GM18870 (cell line): ENCODE measurements at regions not wholly inside any gene's neighbourhood (a gene's known extent, or its start where the extent isn't known, plus 50 kb on each side); places are given as distances from the start of the nearest gene placed in this dataset.
"Not testable (repeated sequence)": the region's sequence is repeated elsewhere in the genome, so short reads cannot be mapped to it uniquely, and the experiment has no call there.

Experiments used
- ATAC-seq: cut with Tn5 transposase; IDR thresholded peaks from one replicate; pipeline ENCODE4 v1.9.1; 2021; ENCODE audit warnings: moderate library complexity; ENCODE audit not compliant: unreplicated experiment

DNA sequence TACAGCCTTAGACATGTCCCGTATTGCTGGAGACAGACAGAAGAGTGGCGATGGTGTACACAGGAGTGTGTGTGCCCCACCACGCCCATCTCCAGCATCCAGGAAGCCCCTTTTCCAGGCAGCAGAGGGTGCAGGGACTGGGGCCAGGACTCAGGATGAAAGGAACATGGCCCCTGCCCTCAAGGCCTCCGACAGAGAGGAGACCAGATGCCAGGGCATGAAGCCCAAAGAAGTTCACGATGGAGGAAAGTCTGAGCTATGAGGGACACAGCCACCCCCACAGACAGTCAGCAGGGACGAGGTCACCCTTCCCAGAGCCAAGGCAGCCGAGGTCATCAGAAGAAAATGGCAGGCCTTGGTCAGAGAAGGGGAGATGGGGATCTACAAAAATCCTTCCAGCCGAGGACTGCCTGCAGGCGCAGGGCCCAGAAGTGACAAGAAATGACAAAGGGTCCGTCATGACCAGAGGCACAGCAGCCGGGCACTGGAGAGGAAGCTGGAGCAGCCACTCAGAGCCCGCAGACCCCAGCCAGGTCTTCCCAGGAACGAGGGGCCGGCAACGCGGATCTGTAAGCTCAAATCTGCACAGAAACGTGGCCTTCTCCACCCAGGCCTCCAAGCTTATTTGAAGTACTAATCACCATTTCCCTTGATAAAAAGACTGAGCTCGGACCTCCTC lies 78.7 kb upstream of the PPP2R2D start:
- no peak for ATAC-seq

DNA sequence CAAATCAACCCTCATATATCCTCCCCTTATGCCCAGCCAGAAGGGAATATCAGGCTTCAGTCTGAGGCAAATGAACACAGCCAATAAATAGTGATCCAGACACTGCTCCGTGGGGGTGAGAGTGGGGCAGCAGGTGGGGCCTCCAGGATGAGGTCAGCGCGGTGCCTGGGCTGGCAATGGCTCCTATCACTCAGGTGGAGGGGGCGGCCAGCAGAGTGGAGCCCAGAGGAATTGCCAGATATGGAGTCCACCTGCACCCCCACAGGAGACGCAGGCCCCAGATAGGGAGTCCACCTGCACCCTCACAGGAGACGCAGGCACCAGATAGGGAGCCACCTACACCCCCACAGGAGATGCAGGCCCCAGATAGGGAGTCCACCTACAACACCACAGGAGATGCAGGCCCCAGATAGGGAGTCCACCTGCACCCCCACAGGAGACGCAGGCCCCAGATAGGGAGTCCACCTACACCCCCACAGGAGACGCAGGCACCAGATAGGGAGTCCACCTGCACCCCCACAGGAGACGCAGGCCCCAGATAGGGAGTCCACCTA lies 78.0 kb upstream of the PPP2R2D start:
- no peak for ATAC-seq

DNA sequence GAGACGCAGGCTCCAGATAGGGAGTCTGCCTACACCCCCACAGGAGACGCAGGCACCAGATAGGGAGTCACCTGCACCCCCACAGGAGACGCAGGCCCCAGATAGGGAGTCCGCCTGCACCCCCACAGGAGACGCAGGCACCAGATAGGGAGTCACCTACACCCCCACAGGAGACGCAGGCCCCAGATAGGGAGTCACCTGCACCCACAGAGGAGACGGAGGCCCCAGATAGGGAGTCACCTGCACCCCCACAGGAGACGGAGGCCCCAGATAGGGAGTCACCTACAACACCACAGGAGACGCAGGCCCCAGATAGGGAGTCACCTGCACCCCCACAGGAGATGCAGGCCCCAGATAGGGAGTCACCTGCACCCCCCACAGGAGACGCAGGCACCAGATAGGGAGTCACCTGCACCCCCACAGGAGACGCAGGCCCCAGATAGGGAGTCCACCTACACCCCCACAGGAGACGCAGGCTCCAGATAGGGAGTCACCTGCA lies 77.2 kb upstream of the PPP2R2D start:
- not testable (repeated sequence) for ATAC-seq

DNA sequence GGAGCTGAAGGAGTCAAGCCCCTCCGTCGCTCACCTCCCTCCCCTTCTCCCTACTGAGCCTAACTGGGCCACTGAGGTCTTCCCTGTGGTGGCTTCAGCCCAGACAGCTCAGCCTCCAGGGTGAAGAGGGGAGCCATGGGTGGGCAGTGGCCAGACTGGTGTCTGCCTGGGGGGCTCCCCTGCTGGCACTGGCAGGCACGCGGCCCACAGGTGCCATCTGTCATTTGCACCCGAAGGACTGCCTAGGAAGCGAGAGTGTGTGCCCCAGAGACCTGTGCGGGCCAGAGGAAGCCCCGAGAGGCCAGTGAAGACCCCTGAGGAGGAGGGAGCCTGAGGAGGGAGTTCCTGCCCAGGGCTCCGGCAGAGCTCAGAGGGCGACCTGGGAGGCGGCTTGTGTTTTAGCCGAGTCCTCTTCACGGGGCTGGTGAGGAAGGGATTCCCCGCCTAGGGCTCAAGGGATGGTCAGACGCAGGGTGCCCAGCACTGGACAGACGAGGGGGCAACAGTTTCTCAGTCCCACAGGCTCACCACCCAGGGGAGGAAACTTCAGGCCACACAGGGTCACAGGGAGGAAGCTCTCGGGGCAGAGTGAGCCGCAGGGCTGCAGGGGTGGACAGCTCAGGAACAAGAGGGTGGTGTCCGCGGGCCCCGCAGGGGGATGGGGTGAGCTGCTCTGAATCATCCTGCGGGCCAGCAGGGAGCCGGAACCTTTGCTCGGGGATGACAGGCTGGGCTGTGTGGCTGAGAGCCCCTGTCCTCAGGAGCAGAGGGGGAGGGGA lies 76.2 kb upstream of the PPP2R2D start:
- no peak for ATAC-seq

DNA sequence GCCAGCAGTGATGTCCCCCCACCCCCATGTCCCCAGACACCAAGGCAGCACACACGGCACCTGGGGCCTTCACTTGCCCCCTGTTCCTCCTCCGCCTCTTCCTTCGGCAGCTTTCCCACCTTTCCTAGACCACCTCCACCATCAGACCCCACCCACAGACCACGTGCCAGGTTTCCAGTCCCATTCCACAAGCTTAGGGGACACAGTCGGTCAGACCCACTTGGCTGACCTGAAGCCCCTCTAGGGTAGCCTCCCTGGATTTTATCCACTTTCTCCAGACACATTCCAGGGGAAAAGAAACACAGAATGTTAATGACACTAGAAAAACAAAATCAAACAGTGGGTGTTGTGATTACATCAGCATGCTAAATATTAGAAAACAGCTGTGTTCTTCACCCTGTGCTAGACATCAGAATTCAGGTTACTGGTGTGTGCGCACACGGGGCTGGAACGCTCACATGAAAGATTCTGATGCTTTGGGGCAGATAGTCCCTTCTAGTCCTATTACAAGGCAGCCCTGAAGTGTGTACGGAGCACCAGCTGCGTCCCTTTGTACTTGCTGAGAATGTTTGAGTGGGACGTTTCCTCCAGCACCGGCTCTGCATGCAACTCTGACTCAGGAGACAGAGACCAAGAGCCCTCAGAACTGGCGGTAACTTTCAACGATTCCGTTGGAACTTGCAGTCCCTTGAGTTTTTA lies 75.5 kb upstream of the PPP2R2D start:
- ATAC-seq, result no peak

DNA sequence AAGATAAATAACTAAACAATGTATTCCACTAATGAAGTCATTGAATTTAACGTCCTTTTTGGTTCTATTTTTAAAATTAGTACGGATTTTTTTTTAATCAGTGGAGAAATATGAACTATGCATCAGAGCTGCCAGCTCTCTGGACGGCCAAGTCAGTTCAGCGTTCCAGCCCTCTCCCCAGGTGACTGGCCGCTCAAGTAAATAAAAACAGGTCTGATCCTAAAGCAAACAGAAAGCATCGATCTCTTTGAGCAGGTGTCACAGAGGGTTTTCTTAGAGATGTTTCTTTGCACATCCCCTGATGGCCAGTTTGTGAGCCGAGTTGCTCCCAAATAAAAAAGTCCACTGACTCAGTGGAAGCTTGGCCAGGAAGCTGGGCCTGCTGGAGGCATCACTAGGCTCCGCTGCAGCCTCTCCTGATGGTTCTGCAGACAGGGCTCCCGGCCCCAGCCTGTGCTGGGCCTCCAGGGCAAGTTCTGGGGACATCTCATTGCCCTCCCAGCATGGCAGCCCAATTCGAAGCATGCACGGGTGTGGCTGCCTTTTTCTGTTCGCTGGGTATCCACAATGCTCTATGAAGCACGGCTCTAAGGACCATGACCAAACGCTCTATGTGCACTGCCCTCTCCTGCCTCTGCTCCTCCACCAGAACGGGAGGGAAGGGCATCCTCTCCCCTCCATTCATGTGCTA lies 74.7 kb upstream of the PPP2R2D start:
- no peak for ATAC-seq

DNA sequence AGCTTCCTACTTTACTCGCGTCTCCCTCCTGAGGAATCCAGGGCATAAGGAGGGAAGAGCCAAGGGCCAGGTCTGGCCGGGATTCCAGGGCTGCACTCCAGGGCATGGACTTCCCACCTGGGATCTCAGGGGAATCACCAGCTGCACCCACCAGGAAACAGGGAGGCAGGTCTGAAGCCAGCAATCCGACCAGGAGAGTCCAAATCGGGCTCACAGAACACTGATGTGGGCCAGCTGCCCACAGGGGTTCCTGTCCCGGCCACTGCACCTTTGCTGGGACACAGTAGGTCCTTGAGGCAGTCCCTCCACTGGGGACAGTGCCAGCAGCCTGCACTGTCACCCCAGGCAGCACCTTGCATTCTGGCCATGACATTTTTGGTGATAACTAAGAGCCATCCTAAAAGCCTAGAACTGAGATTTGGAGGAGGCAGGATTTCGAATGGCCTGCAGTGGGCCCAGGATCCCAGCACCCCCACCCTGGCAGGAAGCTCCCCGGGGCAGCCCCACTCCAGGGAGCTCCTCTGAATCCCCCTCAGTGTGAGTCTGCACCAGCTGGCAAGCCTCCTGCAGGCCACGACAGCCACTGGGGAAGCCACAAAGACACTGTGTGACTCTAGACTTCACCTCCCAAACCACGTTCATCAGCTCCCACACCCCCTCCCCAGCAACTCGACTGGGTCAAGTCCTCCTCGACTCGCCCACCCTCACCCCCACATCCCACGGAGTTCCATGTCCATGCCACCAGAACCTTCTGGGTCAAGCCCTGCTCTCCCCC lies 71.5 kb upstream of the PPP2R2D start:
- no peak for ATAC-seq

DNA sequence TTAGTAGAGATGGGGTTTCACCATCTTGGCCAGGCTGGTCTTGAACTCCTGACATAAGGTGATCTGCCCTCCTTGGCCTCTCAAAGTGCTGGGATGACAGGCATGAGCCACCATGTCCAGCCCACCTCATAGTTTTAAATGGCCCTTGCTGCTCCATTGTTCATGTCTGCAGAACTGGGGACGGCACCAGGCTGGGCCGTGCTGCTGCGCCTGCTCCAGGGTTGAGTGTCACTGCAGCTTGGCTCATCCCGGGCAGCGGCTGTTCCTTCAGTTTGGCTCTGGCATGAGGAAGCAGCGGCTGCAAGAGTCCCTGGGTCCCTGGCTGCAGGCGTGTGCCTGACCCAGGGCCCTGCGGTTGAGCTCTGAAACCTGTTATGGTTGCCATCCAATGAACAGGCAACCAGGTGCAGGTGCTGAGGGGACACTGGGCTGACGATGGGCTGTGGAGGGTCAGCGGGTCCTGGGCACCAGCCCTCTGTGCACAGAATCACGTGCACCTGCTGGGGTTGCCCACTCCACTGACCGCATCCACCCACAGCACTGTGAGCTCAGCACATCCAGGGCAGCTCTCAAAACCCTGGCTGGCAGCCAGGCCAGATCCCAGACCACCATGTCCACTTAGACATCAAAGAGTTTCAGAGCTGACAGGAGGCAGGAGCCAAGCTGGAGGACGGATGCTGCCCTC lies 70.2 kb upstream of the PPP2R2D start:
- no peak for ATAC-seq

DNA sequence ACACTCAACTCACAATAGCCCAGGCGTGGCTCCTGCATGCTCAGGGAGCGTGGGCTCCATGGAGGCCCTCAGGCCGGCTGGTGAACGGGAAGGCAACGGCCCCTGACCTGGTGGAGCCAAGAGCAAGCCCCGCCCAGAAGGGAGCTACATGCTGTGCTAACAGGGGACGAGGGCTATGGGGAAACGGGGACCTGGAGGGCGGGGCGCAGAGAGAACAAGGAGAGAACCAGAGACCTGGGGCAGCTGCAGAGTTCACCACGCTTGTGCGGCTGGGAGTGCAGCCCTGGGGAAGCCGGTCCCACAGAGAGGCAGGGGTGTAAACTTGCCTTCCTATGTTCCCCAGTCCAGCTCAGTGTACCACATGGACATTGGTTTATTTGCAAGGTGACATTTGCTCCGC lies 69.2 kb upstream of the PPP2R2D start:
- no peak for ATAC-seq

DNA sequence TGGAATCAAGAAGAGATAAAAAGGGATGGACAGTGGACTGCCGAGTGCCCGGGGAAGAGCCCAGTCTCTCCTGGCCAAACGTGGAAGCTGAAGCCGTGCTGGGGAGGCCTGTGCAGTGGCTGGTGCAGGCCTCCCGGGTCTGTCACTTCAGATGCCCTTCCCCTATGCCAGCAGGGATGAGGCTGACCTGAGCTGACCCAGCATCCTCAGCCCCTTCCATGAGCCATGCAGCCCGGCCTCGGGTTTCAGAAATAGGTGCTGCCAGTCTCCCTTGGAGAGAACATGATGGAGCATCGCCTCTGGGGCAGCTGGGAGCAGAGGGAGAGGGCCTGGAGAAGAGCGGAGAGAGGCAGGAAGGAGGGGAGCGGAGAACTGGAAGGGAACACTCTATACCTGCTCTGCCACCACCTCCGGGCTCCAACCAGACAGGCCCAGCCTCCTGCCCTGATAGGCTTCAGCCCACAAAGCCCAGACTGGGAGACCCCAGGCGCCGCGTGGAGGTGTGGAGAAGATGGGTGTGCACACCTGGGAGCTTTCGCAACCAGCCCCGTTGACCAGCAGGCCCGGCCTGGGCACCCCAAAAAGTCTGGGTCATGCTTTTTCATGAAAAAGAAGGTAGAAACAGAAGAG lies 68.6 kb upstream of the PPP2R2D start:
- no peak for ATAC-seq

DNA sequence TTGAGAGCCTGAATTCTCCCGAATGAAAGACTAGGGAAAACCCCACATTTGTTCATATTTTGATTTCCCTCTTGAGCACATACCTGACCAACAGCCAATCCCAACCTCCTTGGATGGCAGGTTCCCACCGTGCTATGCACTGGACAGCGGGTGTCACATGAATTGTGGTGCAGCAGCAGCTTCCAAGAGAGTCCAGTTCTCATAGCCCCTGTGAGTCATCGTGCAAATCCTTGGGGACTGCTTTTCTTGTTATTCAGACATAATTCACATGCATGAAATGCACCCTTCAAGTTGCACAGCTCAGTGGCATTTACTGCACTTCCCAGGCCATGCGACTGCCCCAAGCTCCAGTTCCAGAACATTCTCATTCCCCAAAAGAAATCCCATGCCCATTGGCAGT lies 67.8 kb upstream of the PPP2R2D start:
- no peak for ATAC-seq

DNA sequence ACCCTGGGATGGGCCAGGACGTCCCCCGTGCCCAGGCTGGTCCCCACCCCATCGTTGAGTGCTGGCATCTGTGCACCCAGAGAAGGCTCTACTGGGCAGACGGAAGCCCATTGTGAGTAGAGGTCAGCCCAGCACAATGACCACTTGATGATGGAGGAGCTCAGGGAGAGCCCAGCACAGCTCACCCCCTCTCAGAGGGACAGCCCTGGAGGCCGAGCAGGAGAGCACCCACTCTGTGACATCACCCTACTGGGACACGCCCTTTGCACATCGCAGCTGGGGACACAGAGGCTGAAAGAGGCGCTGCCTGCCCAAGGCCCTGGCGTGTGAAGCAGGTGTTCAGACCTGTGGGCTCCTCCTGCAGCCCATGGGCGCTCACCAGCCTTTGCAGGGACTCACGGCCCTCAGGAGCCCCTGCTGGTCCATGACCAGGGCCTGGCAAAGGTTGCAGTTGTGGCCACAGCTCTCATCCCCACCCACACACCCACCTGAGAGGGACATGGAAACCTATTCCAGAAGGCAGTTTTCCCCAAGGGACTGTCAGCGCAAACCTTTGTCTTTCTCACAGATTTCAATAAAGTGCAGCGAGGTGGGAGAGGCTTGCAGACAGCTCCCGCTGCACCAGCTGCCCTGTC lies 67.2 kb upstream of the PPP2R2D start:
- no peak for ATAC-seq

DNA sequence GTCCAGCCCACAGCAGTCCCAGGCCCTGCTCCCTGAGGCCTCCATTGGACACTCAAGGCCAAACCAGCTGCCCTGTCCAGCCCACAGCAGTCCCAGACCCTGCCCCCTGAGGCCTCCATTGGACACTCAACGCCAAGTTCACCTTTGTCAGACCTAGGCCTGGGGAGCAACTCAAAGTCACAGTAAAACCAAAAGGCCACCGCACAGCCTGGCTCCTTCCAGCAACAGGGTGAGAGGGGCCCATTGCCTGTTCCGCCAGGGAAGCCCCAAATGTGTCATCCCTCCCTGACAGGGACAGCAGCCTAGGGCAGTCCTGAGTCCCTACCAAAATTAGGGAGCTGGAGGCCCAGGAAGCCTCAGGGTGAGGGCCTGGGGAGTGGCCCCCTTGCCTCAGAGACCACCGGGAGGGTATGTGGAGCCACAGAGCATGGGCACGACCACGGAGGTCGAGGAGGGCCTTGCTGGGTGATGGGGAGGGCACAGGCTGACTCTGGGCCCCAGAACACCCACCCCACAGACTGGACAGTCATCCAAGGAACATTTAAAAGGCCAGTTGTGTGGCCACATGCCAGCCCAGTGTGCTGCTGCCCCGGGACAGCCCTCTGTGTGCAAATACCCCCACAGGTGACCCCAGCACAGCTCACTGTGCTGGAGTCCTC lies 66.5 kb upstream of the PPP2R2D start:
- no peak for ATAC-seq

DNA sequence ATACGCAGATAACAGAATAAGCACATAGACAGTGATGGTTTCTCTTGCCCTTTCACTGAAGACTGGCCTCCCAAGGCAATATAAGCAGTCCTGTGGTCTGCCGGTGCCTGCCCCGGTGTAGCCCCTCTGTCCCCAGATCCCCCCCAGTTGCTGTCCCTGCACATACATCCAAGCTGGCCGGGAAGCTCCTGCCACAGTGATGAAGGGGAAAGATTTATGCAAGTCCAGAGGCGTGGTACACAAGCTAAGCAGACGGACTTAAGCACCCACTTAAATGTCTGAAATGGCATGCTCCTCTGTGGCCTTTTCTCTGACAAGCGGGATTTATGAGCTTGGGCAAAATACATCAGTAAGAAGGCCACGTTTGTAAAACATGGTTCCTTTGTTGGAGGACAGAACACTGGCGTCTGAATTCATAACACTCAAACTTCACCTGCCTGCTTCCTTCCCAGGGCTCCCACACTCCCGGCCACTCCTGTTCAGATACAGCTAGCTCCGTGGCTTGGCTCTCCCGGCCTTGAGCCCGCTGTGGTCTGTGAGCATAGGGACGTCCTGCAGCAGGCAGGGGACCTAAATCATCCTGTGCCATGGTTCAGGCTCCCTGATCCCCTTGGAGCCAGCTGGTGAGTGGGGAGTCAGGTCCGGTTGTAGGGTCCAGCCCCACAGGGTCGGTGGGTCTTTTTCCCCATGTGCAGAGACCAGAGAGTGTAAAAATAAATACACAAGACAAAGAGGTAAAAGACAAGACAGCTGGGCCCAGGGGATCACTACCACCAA lies 61.7 kb upstream of the PPP2R2D start:
- no peak for ATAC-seq

DNA sequence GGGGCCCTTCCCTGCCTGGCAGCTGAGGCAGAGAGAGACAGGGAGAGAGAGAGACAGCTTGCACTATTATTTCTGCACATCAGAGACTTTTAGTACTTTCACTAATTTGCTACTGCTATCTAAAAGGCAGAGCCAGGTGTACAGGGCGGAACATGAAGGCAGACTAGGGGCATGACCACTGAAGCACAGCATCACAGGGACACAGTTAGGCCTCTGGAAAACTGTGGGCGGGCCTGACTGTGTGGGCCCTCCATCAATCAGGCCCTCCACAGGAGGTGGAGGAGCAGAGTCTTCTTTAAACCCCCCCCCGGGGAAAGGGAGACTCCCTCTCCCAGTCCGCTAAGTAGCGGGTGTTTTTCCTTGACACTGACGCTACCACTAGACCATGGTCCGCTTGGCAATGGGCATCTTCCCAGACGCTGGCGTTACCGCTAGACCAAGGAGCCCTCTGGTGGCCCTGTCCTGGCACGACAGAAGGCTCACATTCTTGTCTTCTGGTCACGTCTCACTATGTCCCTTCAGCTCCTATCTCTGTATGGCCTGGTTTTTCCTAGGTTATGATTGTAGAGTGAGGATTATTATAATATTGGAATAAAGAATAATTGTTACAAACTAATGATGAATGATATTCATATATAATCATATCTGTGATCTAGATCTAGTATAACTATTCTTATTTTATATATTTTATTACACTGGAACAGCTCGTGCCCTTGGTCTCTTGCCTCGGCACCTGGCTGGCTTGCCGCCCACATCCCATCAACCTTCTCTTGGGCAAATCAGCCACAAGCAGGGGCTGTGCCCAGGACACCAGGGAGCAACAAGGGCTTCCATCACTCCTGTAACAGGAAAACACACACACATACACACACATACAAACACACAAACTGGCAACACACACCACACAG lies 60.7 kb upstream of the PPP2R2D start:
- not testable (repeated sequence) for ATAC-seq

DNA sequence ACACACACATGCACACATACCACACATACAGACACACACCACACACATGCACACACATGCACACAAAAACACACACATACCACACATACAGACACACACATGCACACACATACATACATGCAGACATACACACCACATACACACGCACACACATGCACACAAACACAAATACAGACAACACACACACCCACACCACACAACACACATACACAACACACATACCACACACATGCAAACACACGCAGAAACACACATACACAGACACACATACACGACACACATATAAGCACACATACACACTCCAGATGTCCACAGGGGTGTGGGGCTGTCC lies 60.1 kb upstream of the PPP2R2D start:
- ATAC-seq, result no peak
